ENCODE measurements at regions not wholly inside any gene's neighbourhood (a gene's known extent, or its start where the extent isn't known, plus 50 kb on each side); places are given as distances from the start of the nearest gene placed in this dataset.

- H3K9me3 ChIP-seq (replicated peaks in 1 of 2; ENCODE audit: control insufficient read depth in 2 of 2, insufficient read depth in 1 of 2, low read depth in 1 of 2, low read length in 2 of 2) = no peaks in the 10 kb centered on the region
- no peak overlapping the region for H3K4me2 ChIP-seq (ENCODE audit: insufficient read depth, low read length, poor library complexity, severe bottlenecking)
- H3K4me3 ChIP-seq (ENCODE audit: low read length in 2 of 2) = peak overlapping the region in 1 of 2 donors; percentile 42
- H2BK120ac ChIP-seq (ENCODE audit: low read depth, low read length) = no peak overlapping the region
- no peak overlapping the region for H2BK12ac ChIP-seq (ENCODE audit: low read length)
- no peak overlapping the region for H2AFZ ChIP-seq (ENCODE audit: low read length)
- peak overlapping the region; percentile 75 for H3K18ac ChIP-seq (ENCODE audit: low read length)
- peaks cover 3% of the 10 kb centered on the region for H3K79me1 ChIP-seq (ENCODE audit: low read depth, low read length)
- no peak overlapping the region for H4K8ac ChIP-seq (ENCODE audit: low read depth, low read length)
- peak overlapping the region; percentile 47 for H3K14ac ChIP-seq (ENCODE audit: low read length)
- peak overlapping the region; percentile 66 for H4K91ac ChIP-seq (ENCODE audit: low read depth, low read length, poor library complexity)
- no CpG with 5 or more reads among the region's 22 CpGs for WGBS, 2 donors (ENCODE audit: extremely low coverage in 2 of 2, insufficient read length in 2 of 2, insufficient replicate concordance in 1 of 2)
- H3K4ac ChIP-seq (ENCODE audit: low read length) = no peak overlapping the region
- no peaks in the 10 kb centered on the region for H3K27me3 ChIP-seq (ENCODE audit: control insufficient read depth in 3 of 3, insufficient read depth in 3 of 3, low read depth in 1 of 3, low read length in 3 of 3)
- no peak overlapping the region for H2BK5ac ChIP-seq (ENCODE audit: low read length)
- H3K9ac ChIP-seq (ENCODE audit: low read depth, low read length, poor library complexity) = peak overlapping the region; percentile 21
- no peaks in the 10 kb centered on the region for H3K4me1 ChIP-seq (ENCODE audit: control insufficient read depth in 2 of 2, insufficient read depth in 1 of 2, low read depth in 1 of 2, low read length in 2 of 2)
- DNase-seq (ENCODE audit: low spot score) = no peak
- H3K27ac ChIP-seq (replicated peaks; ENCODE audit: low read length) = no peak overlapping the region
- H2AK5ac ChIP-seq (ENCODE audit: low read depth, low read length) = no peak overlapping the region
- H3K36me3 ChIP-seq (replicated peaks in 1 of 2; ENCODE audit: control insufficient read depth in 2 of 2, insufficient read depth in 2 of 2, low read length in 2 of 2) = no peaks in the 10 kb centered on the region
- H2BK15ac ChIP-seq (ENCODE audit: low read length) = no peak overlapping the region
- H3K23ac ChIP-seq (ENCODE audit: low read depth, low read length, poor library complexity) = no peak overlapping the region
Observed at GRCh38 chr3:69454204-69454787, 68.4 kb upstream of the FRMD4B start.

- Histone ChIP-seq H4K91ac (ENCODE audit: low read depth, low read length, poor library complexity) (no peak overlapping the region), H3K9ac (ENCODE audit: low read depth, low read length, poor library complexity) (no peak overlapping the region), H2BK5ac (ENCODE audit: low read length) (no peak overlapping the region), H2BK12ac (ENCODE audit: low read length) (no peak overlapping the region), H3K9me3 (replicated peaks in 1 of 2; ENCODE audit: control insufficient read depth in 2 of 2, insufficient read depth in 1 of 2, low read depth in 1 of 2, low read length in 2 of 2) (no peaks in the 10 kb centered on the region), H3K36me3 (replicated peaks in 1 of 2; ENCODE audit: control insufficient read depth in 2 of 2, insufficient read depth in 2 of 2, low read length in 2 of 2) (no peaks in the 10 kb centered on the region), H3K79me1 (ENCODE audit: low read depth, low read length) (peaks cover 3% of the 10 kb centered on the region), H2BK15ac (ENCODE audit: low read length) (no peak overlapping the region), H3K4ac (ENCODE audit: low read length) (no peak overlapping the region), H2AK5ac (ENCODE audit: low read depth, low read length) (no peak overlapping the region), H3K27me3 (ENCODE audit: control insufficient read depth in 3 of 3, insufficient read depth in 3 of 3, low read depth in 1 of 3, low read length in 3 of 3) (no peaks in the 10 kb centered on the region), H3K4me3 (ENCODE audit: low read length in 2 of 2) (no peak overlapping the region), H3K4me1 (ENCODE audit: control insufficient read depth in 2 of 2, insufficient read depth in 1 of 2, low read depth in 1 of 2, low read length in 2 of 2) (no peaks in the 10 kb centered on the region), H3K4me2 (ENCODE audit: insufficient read depth, low read length, poor library complexity, severe bottlenecking) (no peak overlapping the region), H3K23ac (ENCODE audit: low read depth, low read length, poor library complexity) (no peak overlapping the region), H2AFZ (ENCODE audit: low read length) (no peak overlapping the region), H3K18ac (ENCODE audit: low read length) (no peak overlapping the region), H2BK120ac (ENCODE audit: low read depth, low read length) (no peak overlapping the region), H4K8ac (ENCODE audit: low read depth, low read length) (no peak overlapping the region), H3K14ac (ENCODE audit: low read length) (no peak overlapping the region), H3K27ac (replicated peaks; ENCODE audit: low read length) (no peak overlapping the region)
- WGBS, 2 donors (ENCODE audit: extremely low coverage in 2 of 2, insufficient read length in 2 of 2, insufficient replicate concordance in 1 of 2) = no CpG with 5 or more reads among the region's 2 CpGs
- DNase-seq (ENCODE audit: low spot score) = no peak
Observed at GRCh38 chr3:69452295-69452694, 66.4 kb upstream of the FRMD4B start.

- Histone ChIP-seq H3K9me3 (replicated peaks in 1 of 2; ENCODE audit: control insufficient read depth in 2 of 2, insufficient read depth in 1 of 2, low read depth in 1 of 2, low read length in 2 of 2) (no peaks in the 10 kb centered on the region), H3K14ac (ENCODE audit: low read length) (no peak overlapping the region), H2BK5ac (ENCODE audit: low read length) (no peak overlapping the region), H3K36me3 (replicated peaks in 1 of 2; ENCODE audit: control insufficient read depth in 2 of 2, insufficient read depth in 2 of 2, low read length in 2 of 2) (no peaks in the 10 kb centered on the region), H2BK120ac (ENCODE audit: low read depth, low read length) (no peak overlapping the region), H4K8ac (ENCODE audit: low read depth, low read length) (no peak overlapping the region), H3K4me3 (ENCODE audit: low read length in 2 of 2) (no peak overlapping the region), H3K4me1 (ENCODE audit: control insufficient read depth in 2 of 2, insufficient read depth in 1 of 2, low read depth in 1 of 2, low read length in 2 of 2) (no peaks in the 10 kb centered on the region), H2AK5ac (ENCODE audit: low read depth, low read length) (no peak overlapping the region), H3K79me1 (ENCODE audit: low read depth, low read length) (peaks cover 3% of the 10 kb centered on the region), H2BK12ac (ENCODE audit: low read length) (no peak overlapping the region), H3K18ac (ENCODE audit: low read length) (no peak overlapping the region), H2BK15ac (ENCODE audit: low read length) (no peak overlapping the region), H3K27me3 (ENCODE audit: control insufficient read depth in 3 of 3, insufficient read depth in 3 of 3, low read depth in 1 of 3, low read length in 3 of 3) (no peaks in the 10 kb centered on the region), H3K23ac (ENCODE audit: low read depth, low read length, poor library complexity) (no peak overlapping the region), H4K91ac (ENCODE audit: low read depth, low read length, poor library complexity) (no peak overlapping the region), H3K27ac (replicated peaks; ENCODE audit: low read length) (no peak overlapping the region), H2AFZ (ENCODE audit: low read length) (no peak overlapping the region), H3K4me2 (ENCODE audit: insufficient read depth, low read length, poor library complexity, severe bottlenecking) (no peak overlapping the region), H3K4ac (ENCODE audit: low read length) (no peak overlapping the region), H3K9ac (ENCODE audit: low read depth, low read length, poor library complexity) (no peak overlapping the region)
- DNase-seq (ENCODE audit: low spot score) = no peak
Observed at GRCh38 chr3:69451594-69451993, 65.7 kb upstream of the FRMD4B start.

- H4K8ac ChIP-seq (ENCODE audit: low read depth, low read length) = no peak overlapping the region
- no peak overlapping the region for H2BK12ac ChIP-seq (ENCODE audit: low read length)
- no peak overlapping the region for H2AFZ ChIP-seq (ENCODE audit: low read length)
- H3K9me3 ChIP-seq (replicated peaks in 1 of 2; ENCODE audit: control insufficient read depth in 2 of 2, insufficient read depth in 1 of 2, low read depth in 1 of 2, low read length in 2 of 2) = peaks cover 0 to 8% of the 10 kb centered on the region in 2 donors
- H2AK5ac ChIP-seq (ENCODE audit: low read depth, low read length) = no peak overlapping the region
- no CpG with 5 or more reads among the region's 3 CpGs for WGBS, 2 donors (ENCODE audit: extremely low coverage in 2 of 2, insufficient read length in 2 of 2, insufficient replicate concordance in 1 of 2)
- DNase-seq (ENCODE audit: low spot score) = no peak
- no peak overlapping the region for H3K4me2 ChIP-seq (ENCODE audit: insufficient read depth, low read length, poor library complexity, severe bottlenecking)
- H2BK5ac ChIP-seq (ENCODE audit: low read length) = no peak overlapping the region
- no peak overlapping the region for H2BK15ac ChIP-seq (ENCODE audit: low read length)
- H3K4ac ChIP-seq (ENCODE audit: low read length) = no peak overlapping the region
- H3K79me1 ChIP-seq (ENCODE audit: low read depth, low read length) = no peaks in the 10 kb centered on the region
- H3K18ac ChIP-seq (ENCODE audit: low read length) = no peak overlapping the region
- no peak overlapping the region for H3K14ac ChIP-seq (ENCODE audit: low read length)
- no peak overlapping the region for H3K27ac ChIP-seq (replicated peaks; ENCODE audit: low read length)
- H4K91ac ChIP-seq (ENCODE audit: low read depth, low read length, poor library complexity) = no peak overlapping the region
- H3K9ac ChIP-seq (ENCODE audit: low read depth, low read length, poor library complexity) = no peak overlapping the region
- H2BK120ac ChIP-seq (ENCODE audit: low read depth, low read length) = no peak overlapping the region
- H3K4me3 ChIP-seq (ENCODE audit: low read length in 2 of 2) = no peak overlapping the region
- no peaks in the 10 kb centered on the region for H3K27me3 ChIP-seq (ENCODE audit: control insufficient read depth in 3 of 3, insufficient read depth in 3 of 3, low read depth in 1 of 3, low read length in 3 of 3)
- no peak overlapping the region for H3K23ac ChIP-seq (ENCODE audit: low read depth, low read length, poor library complexity)
- H3K4me1 ChIP-seq (ENCODE audit: control insufficient read depth in 2 of 2, insufficient read depth in 1 of 2, low read depth in 1 of 2, low read length in 2 of 2) = no peaks in the 10 kb centered on the region
- no peaks in the 10 kb centered on the region for H3K36me3 ChIP-seq (replicated peaks in 1 of 2; ENCODE audit: control insufficient read depth in 2 of 2, insufficient read depth in 2 of 2, low read length in 2 of 2)
Observed at GRCh38 chr3:69448877-69449276, 63.0 kb upstream of the FRMD4B start.
